A172 (cell line): ENCODE measurements at regions not wholly inside any gene's neighbourhood (a gene's known extent, or its start where the extent isn't known, plus 50 kb on each side); places are given as distances from the start of the nearest gene placed in this dataset.

ENCODE experiments used
- DNase-seq: peaks from one replicate; pipeline ENCODE4 v3.0.0-alpha.2; 2015; ENCODE audit warnings: low spot score

GRCh38 chr22:48645766-48646165, 1181.9 kb downstream of the BRD1 start:
- no peak for DNase-seq

- no peak for DNase-seq
These were observed 1182.7 kb downstream of the BRD1 start for GRCh38 chr22:48644997-48645396.

- peak; percentile 31 for DNase-seq
These were observed 1183.6 kb downstream of the BRD1 start for GRCh38 chr22:48644108-48644507.

GRCh38 chr22:48643066-48643731, 1184.5 kb downstream of the BRD1 start:
- no peak for DNase-seq

GRCh38 chr22:48642550-48642949, 1185.1 kb downstream of the BRD1 start:
- no peak for DNase-seq

- DNase-seq: no peak
These were observed 1185.7 kb downstream of the BRD1 start for GRCh38 chr22:48641906-48642475.

- DNase-seq: no peak
These were observed 1186.5 kb downstream of the BRD1 start for GRCh38 chr22:48640890-48641841.

- DNase-seq: no peak
These were observed 1187.6 kb downstream of the BRD1 start for GRCh38 chr22:48639896-48640748.

- DNase-seq: no peak
These were observed 1188.5 kb downstream of the BRD1 start for GRCh38 chr22:48639021-48639795.

GRCh38 chr22:48637231-48637630, 1190.4 kb downstream of the BRD1 start:
- no peak for DNase-seq

GRCh38 chr22:48636746-48637145, 1190.9 kb downstream of the BRD1 start:
- DNase-seq: no peak

- DNase-seq: no peak
These were observed 1191.9 kb downstream of the BRD1 start for GRCh38 chr22:48635816-48636215.

- no peak for DNase-seq
These were observed 1192.6 kb downstream of the BRD1 start for GRCh38 chr22:48635031-48635430.

- DNase-seq: no peak
These were observed 1193.5 kb downstream of the BRD1 start for GRCh38 chr22:48633996-48634836.

- no peak for DNase-seq
These were observed 1194.9 kb downstream of the BRD1 start for GRCh38 chr22:48632646-48633246.

GRCh38 chr22:48631288-48631863, 1196.3 kb downstream of the BRD1 start:
- no peak for DNase-seq

GRCh38 chr22:48630848-48631247, 1196.8 kb downstream of the BRD1 start:
- DNase-seq: no peak

- DNase-seq: no peak
These were observed 1197.3 kb downstream of the BRD1 start for GRCh38 chr22:48630433-48630754.
